PC-3 (cell line): ENCODE measurements at regions not wholly inside any gene's neighbourhood (a gene's known extent, or its start where the extent isn't known, plus 50 kb on each side); places are given as distances from the start of the nearest gene placed in this dataset.

Source experiments
- ATAC-seq: fragments of 200-7000 bp; cut with Tn5 transposase; 2 replicates; pipeline ENCODE4 v1.9.1; 2020; ENCODE audit warnings: mild to moderate bottlenecking, moderate library complexity
- BruUV-seq: library from RNA; stranded (reverse); fragments of 400-500 nt; replicated peaks from 2 replicates; lab custom pipeline; 2021; lab: Mats Ljungman, UMichigan
- CTCF ChIA-PET: fragments of 300-600 bp; sonication (Branson Sonifier 250); formaldehyde crosslinking; loops from one replicate; lab custom pipeline; 2022; ENCODE audit warnings: antibody characterized with exemption; lab: Charles Lee
- POLR2A ChIA-PET: fragments of 300-600 bp; sonication (Branson Sonifier 250); formaldehyde crosslinking; loops from one replicate; lab custom pipeline; 2022; ENCODE audit warnings: antibody characterized with exemption; ENCODE audit not compliant: unreplicated experiment; lab: Charles Lee
- DNase-seq: peaks from one replicate; pipeline ENCODE4 v3.0.0-alpha.2; 2015
- H2AFZ ChIP-seq: fragments of 300-600 bp; sonication (generic); 2 replicates; pipeline ENCODE4 v1.6.0; 2016; ENCODE audit warnings: antibody characterized with exemption, low read length
- H3F3A ChIP-seq: fragments of 300-600 bp; sonication (generic); one replicate; pipeline ENCODE4 v1.6.0; 2017; ENCODE audit warnings: antibody characterized with exemption, low read length, control low read depth, mild to moderate bottlenecking; ENCODE audit not compliant: unreplicated experiment
- H3K27ac ChIP-seq: fragments of 300-600 bp; sonication (generic); 2 replicates; pipeline ENCODE4 v1.5.1; 2016; ENCODE audit warnings: mild to moderate bottlenecking, low read length
- H3K27me3 ChIP-seq: fragments of 300-600 bp; sonication (generic); 2 replicates; pipeline ENCODE4 v1.6.1; 2016; ENCODE audit warnings: low read length, mixed read lengths
- H3K36me3 ChIP-seq: fragments of 300-600 bp; sonication (generic); 2 replicates; pipeline ENCODE4 v1.6.1; 2016; ENCODE audit warnings: low read depth, mixed run types, low read length, mixed read lengths
- H3K4me1 ChIP-seq: fragments of 300-600 bp; sonication (generic); 2 replicates; pipeline ENCODE4 v1.5.1; 2016; ENCODE audit warnings: low read length; ENCODE audit not compliant: insufficient read depth
- H3K4me2 ChIP-seq: fragments of 300-600 bp; sonication (generic); 2 replicates; pipeline ENCODE4 v1.6.0; 2016; ENCODE audit warnings: low read length
- H3K4me3 ChIP-seq: fragments of 300-600 bp; sonication (generic); 2 replicates; pipeline ENCODE4 v1.5.1; 2016; ENCODE audit warnings: mild to moderate bottlenecking, low read length, mixed read lengths
- H3K79me2 ChIP-seq: fragments of 300-600 bp; sonication (generic); 2 replicates; pipeline ENCODE4 v1.6.1; 2017; ENCODE audit warnings: low read length, mixed read lengths
- H3K9ac ChIP-seq: fragments of 300-600 bp; sonication (generic); 2 replicates; pipeline ENCODE4 v1.6.0; 2016; ENCODE audit warnings: mild to moderate bottlenecking, low read length
- H3K9me2 ChIP-seq: fragments of 300-600 bp; sonication (generic); replicated peaks from 2 replicates; pipeline ENCODE4 v1.6.1; 2016; ENCODE audit warnings: mixed run types, low read length, mixed read lengths
- H3K9me3 ChIP-seq: fragments of 300-600 bp; sonication (generic); 2 replicates; pipeline ENCODE4 v1.6.1; 2016; ENCODE audit warnings: low read length, mixed read lengths
- H4K20me1 ChIP-seq: fragments of 300-600 bp; sonication (generic); 2 replicates; pipeline ENCODE4 v1.6.1; 2016; ENCODE audit warnings: low read length, mixed read lengths
- CTCF ChIP-seq: fragments of 300-600 bp; sonication (generic); conservative IDR thresholded peaks from 2 replicates; pipeline ENCODE4 v1.5.1; 2017; ENCODE audit warnings: antibody characterized with exemption, low read depth, mild to moderate bottlenecking, low read length
- EZH2 ChIP-seq: fragments of 300-600 bp; sonication (generic); IDR thresholded peaks from one replicate; pipeline ENCODE4 v1.6.1; 2017; ENCODE audit warnings: antibody characterized with exemption, mild to moderate bottlenecking, low read length; ENCODE audit not compliant: unreplicated experiment
- EZH2phosphoT487 ChIP-seq: fragments of 300-600 bp; sonication (generic); IDR thresholded peaks from 2 replicates; pipeline ENCODE4 v1.6.1; 2018; ENCODE audit warnings: mild to moderate bottlenecking, antibody characterized with exemption, low read length, borderline replicate concordance
- intact Hi-C: fragments of 100-400 bp; cut with micrococcal nuclease; formaldehyde crosslinking; loops from 2 replicates; pipeline ENCODE4 v1.9.0; 2023

GRCh38 chr4:3683744-3684421, 82.3 kb upstream of the ADRA2C start:
- Histone ChIP-seq H3K4me3 (no peak overlapping the region), H3K79me2 (no peaks in the 10 kb centered on the region), H3K36me3 (no peaks in the 10 kb centered on the region), H3K27ac (no peak overlapping the region), H3K9ac (no peak overlapping the region), H3K27me3 (peaks cover 10% of the 10 kb centered on the region), H3K4me2 (no peak overlapping the region), H3K9me2 (no peaks in the 10 kb centered on the region), H3K4me1 (no peaks in the 10 kb centered on the region), H3F3A (no peaks in the 10 kb centered on the region), H4K20me1 (no peaks in the 10 kb centered on the region), H3K9me3 (no peaks in the 10 kb centered on the region), H2AFZ (no peak overlapping the region)
- ChIA-PET CTCF (no interaction called here), POLR2A (no interaction called here)
- intact Hi-C loops: no loop called here
- ATAC-seq (no peak), DNase-seq (no peak)
- BruUV-seq: no TSS peak
- TF ChIP-seq EZH2phosphoT487: no peak
- no peak for TF ChIP-seq EZH2
- TF ChIP-seq CTCF: no peak

- Histone ChIP-seq H4K20me1 (no peaks in the 10 kb centered on the region), H3K4me1 (no peaks in the 10 kb centered on the region), H3K79me2 (no peaks in the 10 kb centered on the region), H3K36me3 (no peaks in the 10 kb centered on the region), H3K27ac (no peak overlapping the region), H3K4me2 (no peak overlapping the region), H3K4me3 (no peak overlapping the region), H2AFZ (no peak overlapping the region), H3F3A (no peaks in the 10 kb centered on the region), H3K9ac (no peak overlapping the region), H3K9me2 (no peaks in the 10 kb centered on the region), H3K9me3 (no peaks in the 10 kb centered on the region), H3K27me3 (peaks cover 10% of the 10 kb centered on the region)
- intact Hi-C loops: no loop called here
- no peak for ATAC-seq
- BruUV-seq: no TSS peak
- ChIA-PET CTCF (no interaction called here), POLR2A (no interaction called here)
- TF ChIP-seq EZH2phosphoT487 (no peak), CTCF (no peak), EZH2 (no peak)
- no peak for DNase-seq
Measured at GRCh38 chr4:3683077-3683743, 83.0 kb upstream of the ADRA2C start.
